Stimulated activated CD4-positive, alpha-beta T cell treated with anti-CD3 and anti-CD28 coated beads, Interleukin-4, amount 100 ng/mL, for 48 hours (primary cell): ENCODE measurements at regions not wholly inside any gene's neighbourhood (a gene's known extent, or its start where the extent isn't known, plus 50 kb on each side); places are given as distances from the start of the nearest gene placed in this dataset.
"Not testable (repeated sequence)": the region's sequence is repeated elsewhere in the genome, so short reads cannot be mapped to it uniquely, and the experiment has no call there.

Source experiments
- DNase-seq, 2 donors: peaks; one replicate each; pipeline ENCODE4 v3.0.0-alpha.2; 2020; ENCODE audit warnings: low read depth in 2 of 2

- no peak for DNase-seq
Observed at GRCh38 chr4:100633269-100633668, 115.4 kb upstream of the EMCN start.

- no peak for DNase-seq
Observed at GRCh38 chr4:100632163-100632562, 114.3 kb upstream of the EMCN start.

- DNase-seq = no peak
Observed at GRCh38 chr4:100631281-100631968, 113.6 kb upstream of the EMCN start.

GRCh38 chr4:100630341-100630740 is 112.5 kb upstream of the EMCN start:
- no peak for DNase-seq

GRCh38 chr4:100609810-100610209 is 92.0 kb upstream of the EMCN start:
- DNase-seq = no peak

GRCh38 chr4:100608651-100609050 is 90.8 kb upstream of the EMCN start:
- DNase-seq = not testable (repeated sequence)

- DNase-seq = no peak
Observed at GRCh38 chr4:100605144-100605543, 87.3 kb upstream of the EMCN start.

GRCh38 chr4:100593935-100594334 is 76.1 kb upstream of the EMCN start:
- DNase-seq = no peak

GRCh38 chr4:100591161-100591876 is 73.5 kb upstream of the EMCN start:
- no peak for DNase-seq

- no peak for DNase-seq
Observed at GRCh38 chr4:100590325-100590724, 72.5 kb upstream of the EMCN start.

GRCh38 chr4:100588076-100588475 is 70.3 kb upstream of the EMCN start:
- no peak for DNase-seq

GRCh38 chr4:100582146-100582545 is 64.3 kb upstream of the EMCN start:
- DNase-seq = no peak

- peak in 1 of 2 donors; percentile 0 for DNase-seq
Observed at GRCh38 chr4:100581337-100581736, 63.5 kb upstream of the EMCN start.

GRCh38 chr4:100576570-100576969 is 58.7 kb upstream of the EMCN start:
- no peak for DNase-seq

GRCh38 chr4:100574607-100575006 is 56.8 kb upstream of the EMCN start:
- DNase-seq = no peak

- DNase-seq = no peak
Observed at GRCh38 chr4:100569196-100569595, 51.4 kb upstream of the EMCN start.
